IPS-18a (cell line): ENCODE measurements at regions not wholly inside any gene's neighbourhood (a gene's known extent, or its start where the extent isn't known, plus 50 kb on each side); places are given as distances from the start of the nearest gene placed in this dataset.

ENCODE experiments used
- H3K27ac ChIP-seq: one replicate; pipeline ENCODE4 v1.5.1; 2013; ENCODE audit warnings: low read length
- H3K27me3 ChIP-seq: one replicate; pipeline ENCODE4 v1.6.1; 2013; ENCODE audit warnings: mild to moderate bottlenecking, low read length; ENCODE audit not compliant: control insufficient read depth, insufficient read depth
- H3K36me3 ChIP-seq: one replicate; pipeline ENCODE4 v1.6.1; 2013; ENCODE audit warnings: low read depth, low read length; ENCODE audit not compliant: control insufficient read depth
- H3K4me1 ChIP-seq: one replicate; pipeline ENCODE4 v1.6.1; 2013; ENCODE audit warnings: low read depth, low read length; ENCODE audit not compliant: control insufficient read depth
- H3K4me3 ChIP-seq: one replicate; pipeline ENCODE4 v1.5.1; 2013; ENCODE audit warnings: low read length
- H3K9ac ChIP-seq: one replicate; pipeline ENCODE4 v1.6.1; 2013; ENCODE audit warnings: mild to moderate bottlenecking, low read length, moderate library complexity
- H3K9me3 ChIP-seq: one replicate; pipeline ENCODE4 v1.6.1; 2013; ENCODE audit warnings: low read depth, low read length; ENCODE audit not compliant: control insufficient read depth

- no peaks in the 10 kb centered on the region for H3K36me3 ChIP-seq
- no peak overlapping the region for H3K4me3 ChIP-seq
- no peaks in the 10 kb centered on the region for H3K27me3 ChIP-seq
- peaks cover 7% of the 10 kb centered on the region for H3K4me1 ChIP-seq
- H3K9ac ChIP-seq, result no peak overlapping the region
- H3K27ac ChIP-seq, result no peak overlapping the region
- no peaks in the 10 kb centered on the region for H3K9me3 ChIP-seq
These were observed 441.4 kb upstream of the ZMIZ1 start for GRCh38 chr10:78627254-78627795.

DNA sequence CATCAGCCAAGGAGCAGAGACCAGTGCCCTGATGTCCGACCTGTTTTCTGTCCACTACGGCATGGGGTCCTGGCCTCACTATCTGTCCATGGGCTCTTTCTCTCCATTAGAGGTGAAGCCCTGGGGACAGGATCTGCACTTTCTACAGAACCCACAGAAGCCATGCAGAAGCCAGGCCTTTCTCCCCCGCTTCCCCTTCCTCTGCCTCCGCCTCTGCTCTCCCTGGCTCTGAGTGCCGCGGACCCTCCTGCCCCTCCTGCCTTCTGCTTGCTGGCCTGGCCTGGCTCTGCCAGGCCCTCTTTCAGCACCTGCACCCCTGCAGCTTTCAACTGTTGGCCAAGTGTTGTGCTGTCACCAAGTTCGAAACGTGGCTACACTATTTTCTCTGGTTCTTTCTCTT lies 439.8 kb upstream of the ZMIZ1 start:
- H3K27ac ChIP-seq, result no peak overlapping the region
- H3K4me3 ChIP-seq, result no peak overlapping the region
- no peaks in the 10 kb centered on the region for H3K27me3 ChIP-seq
- no peaks in the 10 kb centered on the region for H3K9me3 ChIP-seq
- no peak overlapping the region for H3K9ac ChIP-seq
- peaks cover 2% of the 10 kb centered on the region for H3K4me1 ChIP-seq
- H3K36me3 ChIP-seq, result no peaks in the 10 kb centered on the region

DNA sequence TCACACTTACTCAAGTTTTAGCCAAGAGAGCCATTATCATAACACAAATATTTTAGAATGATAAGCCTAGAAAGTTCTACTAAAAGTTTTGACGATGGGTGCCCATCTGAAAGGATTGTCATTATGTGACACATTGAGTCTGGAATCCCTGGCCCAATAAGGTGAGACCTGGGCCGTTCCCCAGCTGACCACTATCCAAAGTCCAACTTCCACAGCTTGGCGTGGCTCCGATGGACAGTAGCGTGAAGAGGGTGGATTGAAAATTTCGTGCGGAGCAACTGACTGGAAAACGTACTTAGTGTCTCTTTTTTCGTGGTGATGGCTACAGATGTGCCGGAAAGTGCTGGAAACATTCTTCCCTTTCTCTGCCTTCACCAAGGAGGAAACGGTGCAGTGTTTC lies 439.0 kb upstream of the ZMIZ1 start:
- no peaks in the 10 kb centered on the region for H3K9me3 ChIP-seq
- no peaks in the 10 kb centered on the region for H3K36me3 ChIP-seq
- no peaks in the 10 kb centered on the region for H3K27me3 ChIP-seq
- no peaks in the 10 kb centered on the region for H3K4me1 ChIP-seq
- no peak overlapping the region for H3K9ac ChIP-seq
- no peak overlapping the region for H3K27ac ChIP-seq
- no peak overlapping the region for H3K4me3 ChIP-seq

DNA sequence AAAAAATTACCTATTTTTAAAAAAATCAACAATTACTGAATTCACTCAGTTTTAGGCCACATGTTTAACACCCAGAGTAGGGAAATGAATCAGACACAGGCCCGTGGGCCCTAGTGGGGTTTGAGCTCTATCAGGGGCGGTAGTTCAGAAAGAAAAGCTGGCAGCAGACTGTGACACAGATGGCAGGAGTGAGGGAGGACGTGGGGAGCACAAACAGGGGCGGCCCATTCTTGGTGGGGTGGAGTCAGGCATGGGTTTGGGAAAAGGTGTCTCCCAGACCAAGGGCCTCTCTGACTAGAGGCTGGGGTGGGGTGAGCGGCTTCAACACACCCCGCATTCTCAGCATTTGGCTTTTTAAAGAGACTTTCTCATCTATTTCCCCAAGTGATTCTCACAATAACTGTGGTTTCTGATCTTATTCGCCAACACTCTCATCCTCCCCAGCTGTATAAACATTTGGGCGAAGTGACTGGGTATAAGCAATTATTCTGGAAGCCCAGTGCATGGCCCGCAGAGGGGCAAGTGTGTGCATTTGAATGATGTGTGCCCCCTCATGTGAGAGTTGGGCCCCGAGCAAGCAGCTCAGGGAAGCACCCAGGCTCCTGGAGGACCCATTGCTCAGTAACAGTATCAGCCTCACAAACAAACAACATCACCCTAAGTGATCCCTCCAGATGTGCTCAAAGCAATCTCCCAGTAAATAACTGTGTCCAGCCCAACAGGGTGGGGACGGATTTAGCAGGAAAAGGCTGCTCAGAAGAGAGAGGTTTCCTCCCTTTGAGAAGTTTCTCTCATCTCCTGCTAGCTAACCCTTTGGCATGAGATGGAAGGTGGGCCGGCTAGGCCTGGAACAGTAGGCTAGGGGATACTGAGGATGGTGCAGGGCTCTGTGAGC lies 437.6 kb upstream of the ZMIZ1 start:
- Histone ChIP-seq H3K4me3 (no peak overlapping the region), H3K36me3 (no peaks in the 10 kb centered on the region), H3K27ac (no peak overlapping the region), H3K9me3 (no peaks in the 10 kb centered on the region), H3K4me1 (no peaks in the 10 kb centered on the region), H3K9ac (no peak overlapping the region), H3K27me3 (no peaks in the 10 kb centered on the region)

DNA sequence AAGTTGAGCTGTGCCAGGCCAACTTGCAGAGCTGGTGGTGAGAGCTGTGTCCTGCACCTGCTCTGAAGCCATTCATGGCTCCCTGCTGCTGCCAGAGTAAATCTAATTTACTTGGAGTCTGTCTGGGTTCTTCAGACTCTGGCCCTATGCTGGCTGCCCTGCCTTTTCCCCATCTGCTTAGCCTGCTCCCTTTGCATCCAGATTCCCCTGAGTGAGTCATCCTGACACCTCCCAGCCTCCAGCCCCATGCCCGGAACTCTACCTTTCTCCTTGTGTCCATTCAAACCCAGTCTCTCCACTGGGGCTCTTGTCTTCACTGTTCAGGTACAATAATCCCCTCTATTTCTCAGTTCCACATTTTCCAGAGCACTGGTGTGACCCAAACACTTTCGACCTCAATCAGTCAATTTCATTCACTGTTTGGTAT lies 434.4 kb upstream of the ZMIZ1 start:
- Histone ChIP-seq H3K9ac (no peak overlapping the region), H3K9me3 (no peaks in the 10 kb centered on the region), H3K4me3 (no peak overlapping the region), H3K27ac (no peak overlapping the region), H3K27me3 (no peaks in the 10 kb centered on the region), H3K36me3 (no peaks in the 10 kb centered on the region), H3K4me1 (no peaks in the 10 kb centered on the region)

GRCh38 chr10:78634835-78635234 lies 433.9 kb upstream of the ZMIZ1 start:
- Histone ChIP-seq H3K36me3 (no peaks in the 10 kb centered on the region), H3K4me3 (no peak overlapping the region)

GRCh38 chr10:78639629-78640028 lies 429.1 kb upstream of the ZMIZ1 start:
- H3K36me3 ChIP-seq, result no peaks in the 10 kb centered on the region
- no peak overlapping the region for H3K9ac ChIP-seq
- H3K27ac ChIP-seq, result no peak overlapping the region
- no peaks in the 10 kb centered on the region for H3K4me1 ChIP-seq
- H3K9me3 ChIP-seq, result no peaks in the 10 kb centered on the region
- no peaks in the 10 kb centered on the region for H3K27me3 ChIP-seq
- no peak overlapping the region for H3K4me3 ChIP-seq

More at GRCh38 chr10:78634835-78635234, 433.9 kb upstream of the ZMIZ1 start:
- no peak overlapping the region for H3K9ac ChIP-seq
- H3K4me1 ChIP-seq, result no peaks in the 10 kb centered on the region
- no peak overlapping the region for H3K27ac ChIP-seq
- no peaks in the 10 kb centered on the region for H3K9me3 ChIP-seq
- H3K27me3 ChIP-seq, result no peaks in the 10 kb centered on the region

DNA sequence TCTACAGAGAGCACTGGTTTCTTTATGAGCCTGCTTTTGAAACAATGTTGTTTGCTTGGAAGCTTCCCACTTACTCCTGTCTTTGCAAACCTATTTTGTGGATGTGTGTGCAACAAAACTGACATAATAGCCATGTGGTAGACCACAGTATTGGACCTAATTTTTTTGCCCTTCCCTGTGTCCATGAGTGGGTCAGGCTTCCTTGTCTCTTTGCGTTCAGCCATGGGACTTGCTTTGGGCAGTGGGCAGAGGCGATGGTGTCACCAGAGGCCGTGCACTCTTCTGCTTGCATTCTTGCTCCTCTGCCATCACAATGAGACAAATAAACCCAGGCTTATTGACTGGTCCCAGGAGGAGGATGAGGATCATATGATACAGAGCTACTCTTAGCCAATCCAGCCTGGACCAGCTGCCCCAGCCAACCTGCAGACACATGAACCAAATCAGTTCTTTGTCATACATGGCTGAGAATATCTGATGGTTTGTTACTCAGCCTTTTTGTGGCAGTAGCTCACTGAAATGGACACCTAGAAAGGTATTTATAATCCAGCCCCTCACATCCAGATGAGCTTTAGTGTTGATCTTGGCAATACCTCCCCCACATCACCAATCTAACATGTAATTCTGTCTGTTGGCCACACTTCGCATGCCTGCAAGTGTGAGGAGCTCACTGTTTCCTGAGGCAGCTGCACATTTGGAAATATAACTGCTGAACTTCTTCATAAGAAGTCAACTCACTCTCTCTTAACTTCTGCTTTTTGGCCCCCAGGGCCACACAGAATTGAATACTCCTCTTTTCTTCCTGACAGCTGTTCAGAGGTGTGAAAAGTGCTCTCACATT lies 427.8 kb upstream of the ZMIZ1 start:
- H3K27ac ChIP-seq, result no peak overlapping the region
- no peaks in the 10 kb centered on the region for H3K9me3 ChIP-seq
- H3K4me1 ChIP-seq, result no peaks in the 10 kb centered on the region
- no peak overlapping the region for H3K4me3 ChIP-seq
- no peak overlapping the region for H3K9ac ChIP-seq
- H3K27me3 ChIP-seq, result no peaks in the 10 kb centered on the region
- H3K36me3 ChIP-seq, result no peaks in the 10 kb centered on the region

GRCh38 chr10:78641693-78642092 lies 427.1 kb upstream of the ZMIZ1 start:
- Histone ChIP-seq H3K27ac (no peak overlapping the region), H3K36me3 (no peaks in the 10 kb centered on the region), H3K27me3 (no peaks in the 10 kb centered on the region), H3K9ac (no peak overlapping the region), H3K9me3 (no peaks in the 10 kb centered on the region), H3K4me1 (no peaks in the 10 kb centered on the region), H3K4me3 (no peak overlapping the region)

DNA sequence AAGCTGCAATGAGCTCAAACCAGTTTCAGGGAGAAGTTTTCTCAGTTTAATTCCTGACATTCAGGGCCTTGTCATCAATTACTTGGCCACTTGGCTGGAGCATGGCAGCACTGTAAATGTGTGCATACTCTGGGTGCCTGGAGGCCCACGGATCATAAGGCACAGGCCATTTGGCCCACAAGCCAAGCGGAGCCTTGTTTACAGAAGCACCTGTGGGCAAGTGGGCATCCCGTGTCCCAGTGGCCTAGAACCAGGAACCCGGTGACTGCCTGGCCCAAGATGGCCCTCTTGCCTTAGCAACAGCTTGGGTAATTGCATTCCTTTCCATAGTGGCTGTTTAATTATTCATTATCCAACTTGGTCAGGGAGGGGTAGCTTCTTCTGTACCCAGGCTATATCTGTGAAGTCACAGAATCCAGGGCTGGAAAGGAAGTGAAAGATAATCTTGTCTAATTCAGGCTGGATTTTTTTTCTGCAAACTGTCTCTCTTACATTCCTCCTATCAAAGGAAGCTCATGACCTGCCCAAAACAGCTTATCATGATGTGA lies 426.4 kb upstream of the ZMIZ1 start:
- Histone ChIP-seq H3K4me3 (no peak overlapping the region), H3K9ac (no peak overlapping the region), H3K36me3 (no peaks in the 10 kb centered on the region), H3K27ac (no peak overlapping the region), H3K9me3 (no peaks in the 10 kb centered on the region), H3K27me3 (no peaks in the 10 kb centered on the region), H3K4me1 (no peaks in the 10 kb centered on the region)

DNA sequence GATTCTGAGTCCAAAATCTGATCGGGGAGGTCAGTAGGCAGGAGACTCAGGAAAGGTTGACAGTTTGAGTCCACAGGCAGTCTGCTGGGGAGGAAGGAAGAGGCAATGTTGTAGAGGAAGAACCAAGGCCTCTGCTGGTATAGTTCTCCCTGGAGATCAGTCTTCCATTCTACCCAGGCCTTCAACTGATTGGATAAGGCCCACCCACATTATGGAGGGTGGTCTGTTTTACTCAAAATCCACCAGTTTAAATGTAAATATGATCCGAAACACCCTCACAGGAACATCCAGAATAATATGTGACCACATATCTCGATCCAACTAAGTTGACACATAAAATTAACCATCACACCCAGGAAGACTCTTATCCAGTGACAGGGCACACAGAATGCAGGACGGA lies 425.3 kb upstream of the ZMIZ1 start:
- H3K4me3 ChIP-seq, result no peak overlapping the region
- H3K27ac ChIP-seq, result no peak overlapping the region
- no peaks in the 10 kb centered on the region for H3K27me3 ChIP-seq
- no peaks in the 10 kb centered on the region for H3K9me3 ChIP-seq
- H3K4me1 ChIP-seq, result no peaks in the 10 kb centered on the region
- no peaks in the 10 kb centered on the region for H3K36me3 ChIP-seq
- no peak overlapping the region for H3K9ac ChIP-seq
